PC-3 (cell line): ENCODE measurements at regions not wholly inside any gene's neighbourhood (a gene's known extent, or its start where the extent isn't known, plus 50 kb on each side); places are given as distances from the start of the nearest gene placed in this dataset.

Experiments used
- EZH2 ChIP-seq: fragments of 300-600 bp; sonication (generic); IDR thresholded peaks from one replicate; pipeline ENCODE4 v1.6.1; 2017; ENCODE audit warnings: antibody characterized with exemption, mild to moderate bottlenecking, low read length; ENCODE audit not compliant: unreplicated experiment
- EZH2phosphoT487 ChIP-seq: fragments of 300-600 bp; sonication (generic); IDR thresholded peaks from 2 replicates; pipeline ENCODE4 v1.6.1; 2018; ENCODE audit warnings: mild to moderate bottlenecking, antibody characterized with exemption, low read length, borderline replicate concordance
- TF ChIP-seq, protein P1 (sequence below): fragments of 300-600 bp; sonication (generic); conservative IDR thresholded peaks from 2 replicates; pipeline ENCODE4 v1.5.1; 2017; ENCODE audit warnings: antibody characterized with exemption, low read depth, mild to moderate bottlenecking, low read length

DNA sequence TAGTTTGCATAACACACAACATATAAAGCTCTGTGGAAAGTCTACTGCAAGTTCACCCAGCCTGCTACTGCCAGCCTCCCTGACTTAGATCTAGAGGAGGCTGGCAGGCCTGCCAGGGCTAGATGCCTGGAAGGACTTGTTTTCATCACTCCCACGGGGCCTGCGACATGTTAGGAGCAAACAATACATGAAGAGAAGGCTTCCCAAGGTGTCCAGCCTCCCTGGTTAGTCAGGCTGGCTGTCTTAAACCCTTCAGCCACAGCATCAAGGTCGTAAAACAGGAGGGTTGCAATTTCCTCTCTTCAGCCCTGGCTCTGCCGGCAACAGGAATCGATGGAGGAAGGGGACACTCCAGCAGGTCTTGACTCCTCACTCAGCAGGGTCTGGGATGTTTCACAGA is 104.5 kb downstream of the NGF start:
- TF ChIP-seq, protein P1, sequence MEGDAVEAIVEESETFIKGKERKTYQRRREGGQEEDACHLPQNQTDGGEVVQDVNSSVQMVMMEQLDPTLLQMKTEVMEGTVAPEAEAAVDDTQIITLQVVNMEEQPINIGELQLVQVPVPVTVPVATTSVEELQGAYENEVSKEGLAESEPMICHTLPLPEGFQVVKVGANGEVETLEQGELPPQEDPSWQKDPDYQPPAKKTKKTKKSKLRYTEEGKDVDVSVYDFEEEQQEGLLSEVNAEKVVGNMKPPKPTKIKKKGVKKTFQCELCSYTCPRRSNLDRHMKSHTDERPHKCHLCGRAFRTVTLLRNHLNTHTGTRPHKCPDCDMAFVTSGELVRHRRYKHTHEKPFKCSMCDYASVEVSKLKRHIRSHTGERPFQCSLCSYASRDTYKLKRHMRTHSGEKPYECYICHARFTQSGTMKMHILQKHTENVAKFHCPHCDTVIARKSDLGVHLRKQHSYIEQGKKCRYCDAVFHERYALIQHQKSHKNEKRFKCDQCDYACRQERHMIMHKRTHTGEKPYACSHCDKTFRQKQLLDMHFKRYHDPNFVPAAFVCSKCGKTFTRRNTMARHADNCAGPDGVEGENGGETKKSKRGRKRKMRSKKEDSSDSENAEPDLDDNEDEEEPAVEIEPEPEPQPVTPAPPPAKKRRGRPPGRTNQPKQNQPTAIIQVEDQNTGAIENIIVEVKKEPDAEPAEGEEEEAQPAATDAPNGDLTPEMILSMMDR: no peak
- no peak for TF ChIP-seq EZH2
- no peak for TF ChIP-seq EZH2phosphoT487
